Head of caudate nucleus (tissue), 42 donors: ENCODE measurements at regions not wholly inside any gene's neighbourhood (a gene's known extent, or its start where the extent isn't known, plus 50 kb on each side); places are given as distances from the start of the nearest gene placed in this dataset.
A peak's percentile ranks its signal among the peaks of the same experiment; 100 is the strongest.

Experiments
- DNase-seq, 42 donors: peaks; one replicate each; pipeline versions ENCODE4 v3.0.0 to v3.0.0-alpha.2; 2020 to 2021; ENCODE audit warnings: mixed read lengths in 7 of 42
- intact Hi-C: fragments of 100-400 bp; cut with DNase I; formaldehyde crosslinking; loops from one replicate; pipeline ENCODE4 v1.15.0; 2022

DNA sequence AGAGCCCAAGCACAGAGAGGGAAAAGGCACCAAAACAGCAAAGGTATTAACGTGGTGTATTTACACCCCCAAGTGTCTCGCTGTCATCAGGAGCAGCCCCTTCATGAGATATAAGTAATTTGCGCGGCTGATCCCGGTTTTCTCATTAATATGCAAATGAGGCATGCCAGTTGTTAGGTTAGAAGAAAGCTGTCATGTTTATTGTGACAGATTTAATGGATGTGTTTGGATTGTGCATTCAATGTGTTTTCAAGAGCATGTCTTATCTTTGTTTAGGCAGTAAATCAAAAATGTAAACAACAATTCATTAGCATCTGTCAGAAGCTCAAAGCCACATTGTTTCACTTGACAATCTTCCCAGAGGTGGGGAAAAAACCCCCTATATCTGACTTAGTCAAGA is 56.5 kb upstream of the CTBP2 start:
- DNase-seq = no peak
- intact Hi-C loops = no loop called here

GRCh38 chr10:125216309-125216708 is 55.9 kb upstream of the CTBP2 start:
- intact Hi-C loops = no loop called here
- DNase-seq = no peak

DNA sequence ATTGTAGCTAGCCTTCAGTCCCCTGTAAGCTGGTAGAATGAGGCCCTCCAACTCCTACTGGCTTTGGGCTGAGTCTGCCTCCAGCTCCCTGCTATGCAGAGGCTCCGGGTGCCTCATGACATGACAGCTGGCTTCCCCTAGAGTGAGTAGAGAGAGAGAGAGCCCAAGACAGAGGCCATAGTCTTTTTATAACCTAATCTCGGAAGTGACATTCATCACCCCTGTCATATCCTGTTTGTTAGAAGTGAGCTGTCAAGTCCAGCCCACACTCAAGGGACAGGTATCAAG is 53.9 kb upstream of the CTBP2 start:
- no peak for DNase-seq
- intact Hi-C loops = no loop called here

DNA sequence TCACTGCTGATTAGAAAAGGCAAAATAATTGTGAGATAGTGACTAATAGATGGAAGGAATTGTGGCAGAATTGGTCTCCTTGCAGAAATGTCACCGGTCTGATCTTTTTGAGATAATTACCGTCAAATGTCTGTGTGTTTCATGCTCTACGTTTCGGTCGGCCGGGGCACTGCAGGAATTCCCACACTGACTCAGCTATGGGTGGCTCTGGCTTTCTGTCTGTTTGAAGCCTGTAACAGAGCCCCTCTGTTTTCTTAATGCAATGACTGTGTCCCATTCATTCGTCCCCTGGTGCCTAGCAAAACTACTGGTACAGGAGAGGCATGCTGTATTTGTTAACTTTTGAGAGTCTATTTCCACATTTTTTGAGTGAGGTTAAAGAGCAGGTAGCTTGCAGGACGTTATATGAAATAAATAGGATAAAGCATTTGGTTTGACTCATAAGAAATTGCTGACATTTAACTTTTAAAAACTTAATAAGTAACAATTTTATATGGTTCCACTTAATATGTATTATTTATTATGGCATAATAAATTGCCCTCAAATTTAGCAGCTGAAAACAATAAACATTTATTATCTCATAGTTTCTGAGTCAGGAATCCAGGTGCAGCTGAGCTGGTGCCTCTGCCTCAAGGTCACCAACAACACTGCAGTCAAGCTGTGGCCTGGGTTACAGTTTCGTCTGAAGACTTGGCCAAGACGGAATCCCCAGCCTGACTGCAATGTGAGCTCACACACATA is 53.3 kb upstream of the CTBP2 start:
- intact Hi-C loops = no loop called here
- DNase-seq = peak in 23 of 42 donors; percentile 8 to 69 (median 28)

DNA sequence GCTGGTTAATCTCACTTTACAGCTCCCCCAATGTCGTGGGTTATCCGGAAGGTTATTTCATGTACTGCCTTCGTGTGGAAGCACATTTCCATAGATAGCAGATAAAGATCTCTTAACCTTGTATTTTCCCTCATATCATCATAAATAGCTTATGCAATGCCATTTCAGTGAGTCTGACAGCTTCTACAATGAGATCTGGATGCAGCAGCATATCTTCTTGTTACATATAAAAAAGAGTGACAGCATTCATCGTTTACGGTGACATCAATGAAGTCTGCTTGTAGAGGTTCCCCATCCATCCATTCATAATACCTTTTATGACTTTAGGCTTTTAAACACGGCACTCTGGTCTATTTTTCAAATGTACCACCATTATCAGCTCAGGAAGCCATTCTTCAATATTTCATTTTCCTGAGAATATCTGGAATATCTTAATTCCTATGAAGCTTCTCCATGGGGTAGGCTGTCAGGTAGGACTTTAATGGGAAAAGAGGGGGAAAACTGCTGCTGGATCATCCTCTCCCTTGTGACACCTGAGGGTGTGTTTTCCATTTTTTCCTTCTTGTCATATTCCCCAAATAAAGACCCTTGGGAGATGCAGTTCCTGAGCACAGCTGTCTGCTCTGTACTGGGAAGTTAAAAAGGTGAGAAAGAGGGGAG is 51.9 kb upstream of the CTBP2 start:
- intact Hi-C loops = no loop called here

More for the DNA sequence above, 51.9 kb upstream of the CTBP2 start:
- no peak for DNase-seq
